ENCODE measurements at regions not wholly inside any gene's neighbourhood (a gene's known extent, or its start where the extent isn't known, plus 50 kb on each side); places are given as distances from the start of the nearest gene placed in this dataset.

DNA sequence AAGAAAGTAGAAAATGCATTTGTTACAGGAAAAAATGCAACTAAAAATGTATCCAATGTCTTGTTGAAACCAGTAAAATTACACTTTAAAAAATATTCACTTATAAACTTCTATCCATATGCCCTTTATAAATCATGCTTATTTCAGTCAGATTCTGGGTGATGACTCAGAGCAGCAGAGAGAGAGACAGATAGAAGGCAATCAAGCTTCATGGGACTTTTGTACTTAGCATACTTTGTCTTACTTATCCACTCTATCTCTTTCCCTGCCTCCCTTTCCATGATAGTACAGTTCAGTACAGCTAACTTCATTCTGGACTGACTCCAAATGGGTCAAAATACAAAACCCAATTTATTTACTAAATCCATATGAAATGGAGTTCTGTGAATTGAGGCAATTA, 1438.2 kb downstream of the ZPLD1 start:
- no peak for TF ChIP-seq MYC (IDR thresholded peaks at IDR 0.05; ENCODE audit: low read depth, low read length)
- TF ChIP-seq, protein P1, sequence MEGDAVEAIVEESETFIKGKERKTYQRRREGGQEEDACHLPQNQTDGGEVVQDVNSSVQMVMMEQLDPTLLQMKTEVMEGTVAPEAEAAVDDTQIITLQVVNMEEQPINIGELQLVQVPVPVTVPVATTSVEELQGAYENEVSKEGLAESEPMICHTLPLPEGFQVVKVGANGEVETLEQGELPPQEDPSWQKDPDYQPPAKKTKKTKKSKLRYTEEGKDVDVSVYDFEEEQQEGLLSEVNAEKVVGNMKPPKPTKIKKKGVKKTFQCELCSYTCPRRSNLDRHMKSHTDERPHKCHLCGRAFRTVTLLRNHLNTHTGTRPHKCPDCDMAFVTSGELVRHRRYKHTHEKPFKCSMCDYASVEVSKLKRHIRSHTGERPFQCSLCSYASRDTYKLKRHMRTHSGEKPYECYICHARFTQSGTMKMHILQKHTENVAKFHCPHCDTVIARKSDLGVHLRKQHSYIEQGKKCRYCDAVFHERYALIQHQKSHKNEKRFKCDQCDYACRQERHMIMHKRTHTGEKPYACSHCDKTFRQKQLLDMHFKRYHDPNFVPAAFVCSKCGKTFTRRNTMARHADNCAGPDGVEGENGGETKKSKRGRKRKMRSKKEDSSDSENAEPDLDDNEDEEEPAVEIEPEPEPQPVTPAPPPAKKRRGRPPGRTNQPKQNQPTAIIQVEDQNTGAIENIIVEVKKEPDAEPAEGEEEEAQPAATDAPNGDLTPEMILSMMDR (IDR thresholded peaks at IDR 0.05; ENCODE audit: low read depth, low read length): no peak

All from NB4 (cell line).